GM10266 (cell line): ENCODE measurements at regions not wholly inside any gene's neighbourhood (a gene's known extent, or its start where the extent isn't known, plus 50 kb on each side); places are given as distances from the start of the nearest gene placed in this dataset.

Experiments
- DNase-seq: peaks from one replicate; pipeline ENCODE4 v3.0.0; 2012; ENCODE audit errors: extremely low spot score
- CTCF ChIP-seq: IDR thresholded peaks from 2 replicates; pipeline ENCODE4 v1.5.1; 2012; ENCODE audit warnings: mild to moderate bottlenecking, low read depth; ENCODE audit not compliant: control insufficient read depth, insufficient read depth; ENCODE audit errors: missing control alignments

DNA sequence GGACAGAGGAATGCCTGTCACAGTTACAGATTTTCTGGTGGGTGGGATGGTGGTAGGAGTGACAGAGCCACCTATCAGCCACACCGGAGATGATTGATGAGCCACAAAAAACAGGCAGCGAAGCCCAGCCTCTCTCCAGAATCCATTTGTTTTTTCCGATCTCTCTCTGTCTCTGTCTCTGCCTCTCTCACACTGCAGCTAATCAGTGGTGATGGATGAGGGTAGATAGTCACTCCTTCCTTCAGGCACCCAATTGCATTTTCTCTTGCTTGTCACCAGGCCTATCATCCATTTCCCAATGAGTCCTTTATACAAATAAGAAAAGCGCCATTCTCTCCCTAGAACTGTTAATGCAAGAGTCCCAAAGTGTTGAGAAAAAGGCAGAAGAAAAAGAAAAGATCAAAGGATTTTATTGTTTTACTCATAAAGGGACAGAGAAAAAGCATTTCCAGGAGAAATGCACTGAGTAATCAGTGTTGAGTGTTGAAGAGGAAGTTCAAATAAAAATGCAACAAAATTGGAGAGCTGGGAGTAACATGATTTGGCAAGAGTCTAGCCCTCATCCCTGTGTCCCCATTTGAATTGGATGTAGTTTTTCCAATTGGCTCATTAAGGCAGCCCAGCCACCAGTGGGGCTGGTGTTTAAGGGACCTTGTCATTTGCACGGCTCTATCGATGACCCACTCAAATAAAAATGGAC lies 1089.3 kb downstream of the TUSC7 start:
- DNase-seq, result no peak
- no peak for TF ChIP-seq CTCF

- TF ChIP-seq CTCF, result no peak
- DNase-seq, result no peak
Measured at GRCh38 chr3:117799387-117799735, 1089.8 kb downstream of the TUSC7 start.

DNA sequence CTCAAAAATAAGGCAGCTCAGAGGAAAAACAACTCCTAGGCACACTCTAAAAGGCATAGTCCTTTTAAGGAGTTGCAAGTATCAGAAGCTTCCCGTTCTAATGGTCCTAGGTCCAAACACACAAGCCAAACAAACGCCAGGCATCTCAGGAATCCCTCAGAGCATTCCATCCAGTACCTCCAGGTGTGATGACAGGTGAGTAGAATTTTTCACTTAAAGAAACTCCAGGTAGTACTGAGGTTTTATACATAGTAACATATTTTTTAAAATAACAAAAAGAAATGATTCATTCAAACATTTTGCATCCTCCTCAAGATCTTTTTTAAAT lies 1092.3 kb downstream of the TUSC7 start:
- no peak for DNase-seq
- TF ChIP-seq CTCF, result no peak

DNA sequence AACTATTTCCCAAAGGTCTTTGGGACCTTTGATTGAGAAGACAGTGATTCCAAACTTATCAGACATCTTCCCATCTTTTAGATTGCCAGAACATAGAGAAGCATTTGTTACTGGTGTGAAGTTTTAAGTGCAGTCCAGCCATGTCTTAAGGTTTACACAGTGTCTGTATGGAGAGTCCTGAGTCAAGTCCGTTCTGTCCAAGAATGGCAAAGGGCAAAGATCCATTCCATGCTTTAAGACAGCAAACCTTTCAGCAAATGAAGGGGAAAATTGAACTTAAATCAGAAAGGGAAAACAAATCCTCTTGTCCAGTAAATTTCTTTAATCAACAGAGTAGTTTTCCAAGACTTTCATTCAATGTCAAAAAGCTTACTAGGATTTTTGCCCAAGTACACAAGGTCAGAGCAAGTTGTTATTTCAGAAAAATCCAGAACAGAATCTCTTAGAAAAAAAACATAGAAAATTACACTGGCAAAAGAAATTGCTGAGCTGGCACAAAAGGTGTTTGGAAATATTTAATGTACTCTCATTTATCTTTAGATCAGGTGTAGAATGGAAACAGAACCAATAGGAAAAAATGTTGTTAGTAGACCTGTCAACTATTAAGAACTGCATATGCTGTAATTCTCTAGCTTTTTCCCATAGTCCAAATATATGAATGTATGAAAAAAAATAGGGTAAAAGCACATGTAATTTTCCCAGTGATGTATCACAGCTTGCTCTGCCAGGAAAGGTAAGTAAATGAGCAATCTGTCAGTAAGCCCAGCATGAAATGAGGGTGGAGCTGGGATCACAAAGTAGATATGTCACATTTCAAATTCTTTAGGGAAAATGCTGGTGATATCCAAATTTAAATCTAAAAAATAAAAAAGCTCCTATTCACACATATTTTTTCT lies 1099.9 kb downstream of the TUSC7 start:
- no peak for TF ChIP-seq CTCF
- no peak for DNase-seq

- DNase-seq, result no peak
Measured at GRCh38 chr3:117811786-117812185, 1102.2 kb downstream of the TUSC7 start.

DNA sequence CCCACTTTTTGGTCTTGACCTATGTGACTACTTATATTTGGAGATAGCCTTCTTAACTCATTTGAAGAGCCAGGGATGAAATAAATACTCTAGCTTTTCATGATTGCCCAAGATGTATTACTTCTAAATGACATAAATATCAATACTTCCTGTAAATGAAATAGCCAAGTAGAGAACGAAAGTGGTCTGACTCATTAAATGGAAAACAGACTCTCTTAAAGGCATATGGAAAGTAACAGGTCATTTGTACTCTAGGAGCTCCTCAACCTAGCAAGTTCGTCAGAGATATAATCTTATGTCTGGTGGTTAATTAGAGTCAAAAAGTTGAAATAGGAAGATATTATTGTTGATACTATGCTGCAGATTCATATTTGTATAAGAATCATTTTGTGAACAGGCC lies 1105.4 kb downstream of the TUSC7 start:
- DNase-seq, result no peak
- TF ChIP-seq CTCF, result no peak

More at GRCh38 chr3:117811786-117812185, 1102.2 kb downstream of the TUSC7 start:
- no peak for TF ChIP-seq CTCF

GRCh38 chr3:117817103-117817502 lies 1107.5 kb downstream of the TUSC7 start:
- DNase-seq, result no peak
- TF ChIP-seq CTCF, result no peak
